Stimulated activated CD8-positive, alpha-beta memory T cell treated with anti-CD3 and anti-CD28 coated beads, Interleukin-7, amount 100 ng/mL, for 24 hours (primary cell): ENCODE measurements at regions not wholly inside any gene's neighbourhood (a gene's known extent, or its start where the extent isn't known, plus 50 kb on each side); places are given as distances from the start of the nearest gene placed in this dataset.

Experiments used
- DNase-seq: peaks from one replicate; pipeline ENCODE4 v3.0.0-alpha.2; 2020; ENCODE audit warnings: low read depth

DNA sequence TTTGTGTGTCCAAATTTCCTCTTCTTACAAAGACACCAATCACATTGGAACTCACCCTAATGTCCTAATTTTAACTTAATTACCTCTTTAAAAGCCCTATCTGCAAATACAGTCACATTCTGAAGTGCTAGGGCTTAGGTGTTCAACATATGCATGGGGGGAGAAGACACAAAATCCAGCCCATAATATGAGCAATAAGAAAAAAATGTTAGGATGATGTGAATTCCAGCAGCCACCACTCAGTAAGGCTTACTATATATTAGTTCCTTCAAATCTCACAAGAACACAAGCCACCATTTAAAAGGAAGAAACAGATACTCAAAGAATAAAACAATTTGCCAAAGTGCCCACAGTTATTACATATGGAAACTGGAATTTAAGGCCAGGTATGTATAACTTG lies 285.7 kb downstream of the EPHA4 start:
- DNase-seq: no peak

DNA sequence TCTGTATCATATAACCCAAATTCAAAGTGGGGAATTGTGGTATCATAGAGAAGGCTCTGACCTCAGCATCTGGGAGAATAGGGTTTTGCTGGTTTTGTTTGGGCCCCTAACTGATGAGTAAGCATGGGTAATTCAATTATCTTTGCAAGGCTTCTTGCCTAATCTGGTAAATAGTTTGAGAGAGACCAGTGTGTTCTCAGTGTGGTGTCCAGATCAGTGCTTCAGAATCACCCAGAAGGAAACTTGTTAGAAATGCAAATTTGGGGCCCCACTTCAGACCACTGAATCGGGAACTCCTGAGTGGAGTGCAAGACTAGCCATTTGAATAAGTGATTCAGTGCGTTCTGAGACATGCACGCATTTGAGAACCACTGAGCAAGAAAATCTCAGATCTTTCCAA lies 282.7 kb downstream of the EPHA4 start:
- no peak for DNase-seq

DNA sequence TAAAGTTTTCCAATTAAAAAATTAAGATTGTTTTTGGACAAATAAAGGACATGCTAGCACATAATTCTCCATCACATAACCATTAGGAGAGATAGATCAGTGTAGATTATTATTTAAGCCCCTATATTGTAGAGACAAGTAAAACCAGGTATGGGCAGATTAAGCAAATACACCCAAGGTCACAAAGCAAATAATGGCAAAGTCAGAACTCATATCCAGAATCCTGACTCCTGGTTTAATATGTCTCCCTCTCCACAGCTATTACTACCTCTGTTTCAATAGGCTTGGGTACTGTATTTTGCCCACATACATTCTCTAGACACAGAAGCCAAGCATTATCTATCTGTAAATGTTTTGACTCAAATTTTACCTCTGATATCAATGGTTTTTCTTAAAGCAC lies 282.3 kb downstream of the EPHA4 start:
- DNase-seq: no peak

DNA sequence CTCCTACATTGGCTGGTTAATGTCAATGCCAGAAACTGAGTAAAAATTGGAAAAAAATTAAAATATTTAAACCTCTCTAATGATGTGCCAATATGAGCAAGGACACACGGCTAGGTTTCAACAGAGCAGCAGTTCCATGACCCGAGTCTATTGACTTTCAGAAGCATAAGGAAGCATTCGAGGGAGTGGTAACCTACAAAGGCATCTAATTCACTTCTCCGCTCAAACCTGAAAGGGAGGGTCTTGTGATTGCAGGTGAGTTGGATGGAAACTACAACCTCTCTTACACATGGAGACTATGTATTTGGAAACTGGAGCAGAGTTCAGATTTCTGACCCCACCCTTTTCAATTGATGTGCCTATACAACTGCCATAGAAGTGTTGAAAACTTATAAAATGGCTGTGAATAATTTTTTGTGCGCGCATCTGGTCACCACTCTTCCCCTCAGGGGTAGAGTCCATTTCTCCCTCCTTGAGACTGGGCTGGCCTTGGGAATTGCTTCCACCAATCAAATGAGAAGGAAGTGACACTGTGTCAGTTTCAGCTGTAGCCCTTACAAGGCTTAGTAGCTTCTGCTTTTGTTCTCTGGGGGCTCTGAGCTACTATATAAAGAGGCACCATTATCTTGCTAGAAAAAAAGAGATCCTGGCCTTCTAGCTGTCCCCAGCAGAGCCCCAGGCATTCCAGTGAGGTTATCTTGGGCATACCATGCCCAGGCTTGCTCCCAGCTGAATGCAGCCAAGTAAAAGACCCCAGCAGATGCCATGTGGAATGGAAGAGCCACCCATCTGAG lies 278.0 kb downstream of the EPHA4 start:
- no peak for DNase-seq

DNA sequence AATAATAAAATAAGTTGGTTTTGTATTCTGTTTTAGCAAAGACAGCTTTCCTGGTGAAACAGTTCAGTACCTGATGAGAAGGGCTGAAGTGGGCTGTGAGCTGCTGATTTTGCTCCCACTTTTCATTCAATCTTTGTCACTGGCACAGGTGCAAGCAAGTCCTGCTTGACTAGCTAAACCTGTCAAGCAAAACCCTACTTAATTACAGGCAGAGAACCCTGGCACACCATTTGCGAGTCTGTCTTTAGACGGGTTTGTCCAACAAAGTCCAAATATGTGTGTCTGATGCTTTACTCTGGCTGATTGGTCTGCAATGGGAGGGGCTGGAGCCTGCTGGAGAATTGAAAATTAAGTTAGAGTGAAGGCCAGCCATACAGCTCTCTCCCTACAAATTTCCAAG lies 267.2 kb downstream of the EPHA4 start:
- no peak for DNase-seq

DNA sequence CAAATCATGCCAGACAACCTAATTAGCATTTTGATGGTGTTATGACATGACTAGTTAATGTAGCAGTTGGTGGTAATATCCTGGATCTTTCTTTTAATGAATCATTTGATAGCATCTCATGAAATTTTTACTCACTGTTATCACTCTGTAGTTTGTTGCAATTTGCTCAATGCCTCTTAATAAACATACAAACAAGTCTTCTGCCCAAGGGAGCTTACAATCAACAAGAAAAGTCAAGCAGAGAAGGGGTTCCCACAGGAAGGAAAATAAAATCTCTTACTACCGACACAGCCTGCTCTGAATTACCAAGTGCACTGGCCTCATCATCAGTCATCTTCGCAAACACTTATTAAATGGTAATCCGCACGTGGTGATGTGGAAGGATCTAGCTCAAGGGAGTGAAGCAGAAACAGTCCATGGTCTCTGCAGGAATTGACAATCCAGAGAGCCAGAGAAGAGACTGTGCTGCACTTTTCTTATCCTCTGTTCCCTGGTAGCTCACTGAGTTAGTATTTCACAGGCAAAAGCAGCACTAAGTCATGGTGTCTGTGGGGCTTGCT lies 263.5 kb downstream of the EPHA4 start:
- no peak for DNase-seq

DNA sequence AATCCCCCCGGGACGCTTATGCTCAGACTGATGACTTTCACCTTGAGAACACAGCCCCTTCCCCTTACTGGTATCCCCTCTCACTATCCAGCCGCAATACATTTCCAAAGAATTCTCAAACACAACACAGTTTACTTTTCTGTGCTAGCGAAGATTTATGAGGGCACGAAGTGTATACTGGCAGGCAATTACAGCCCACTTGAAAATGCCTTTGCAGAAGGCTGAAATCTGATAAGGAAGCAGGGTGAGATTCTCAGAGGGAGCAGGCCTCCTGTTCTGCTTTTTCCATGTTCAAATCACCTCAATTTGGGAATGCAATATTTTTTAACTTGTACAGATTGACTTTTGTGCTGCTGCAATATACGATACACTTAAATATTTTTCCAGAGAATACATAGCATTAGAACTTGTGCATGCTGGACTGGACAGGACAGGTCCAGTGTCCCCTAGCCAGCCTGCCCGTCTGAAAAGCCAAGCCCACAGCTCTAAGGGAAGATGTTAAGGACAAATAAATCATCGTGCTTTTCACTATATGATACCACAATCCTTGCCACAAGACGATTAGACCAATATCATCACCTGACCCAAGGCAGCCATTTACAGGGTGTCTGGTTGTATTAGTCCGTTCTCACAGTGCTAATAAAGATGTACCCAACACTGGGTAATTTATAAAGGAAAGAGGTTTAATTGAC lies 262.1 kb downstream of the EPHA4 start:
- DNase-seq: no peak

DNA sequence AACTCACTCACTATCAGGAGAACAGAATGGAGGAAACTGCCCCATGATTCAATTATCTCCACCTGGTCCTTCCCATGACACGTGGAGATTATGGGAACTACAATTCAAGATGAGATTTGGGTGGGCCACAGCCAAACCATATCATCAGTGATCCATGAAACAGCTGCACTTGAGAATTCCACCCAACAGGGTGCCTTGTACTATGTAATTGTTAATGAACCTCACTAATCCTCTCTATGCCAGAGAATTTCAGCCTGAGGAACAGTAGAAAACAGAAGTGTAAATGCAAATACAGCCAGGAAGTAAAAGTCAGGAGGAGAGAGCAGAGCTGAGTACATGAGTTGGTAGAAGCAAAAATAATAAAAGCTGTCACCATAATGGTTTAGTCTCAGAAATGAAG lies 261.4 kb downstream of the EPHA4 start:
- no peak for DNase-seq

DNA sequence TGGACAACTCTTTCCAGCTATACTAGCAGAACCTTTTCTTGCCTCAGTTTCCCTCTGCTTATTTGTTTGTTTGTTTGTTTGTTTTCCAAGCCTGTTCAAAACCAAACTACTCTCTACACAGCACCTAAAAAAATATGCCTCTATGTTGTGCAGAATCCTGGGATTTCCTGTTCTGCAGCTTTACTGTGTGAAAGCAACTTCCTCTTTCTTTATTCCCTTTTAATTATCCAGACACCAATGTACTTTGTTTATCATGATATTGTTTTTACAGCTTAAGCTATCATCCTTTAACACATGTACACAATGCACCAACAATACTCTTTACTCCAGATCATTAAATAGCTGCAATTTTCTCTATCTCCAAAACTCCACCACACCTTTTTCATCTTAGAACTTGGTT lies 259.5 kb downstream of the EPHA4 start:
- DNase-seq: no peak

DNA sequence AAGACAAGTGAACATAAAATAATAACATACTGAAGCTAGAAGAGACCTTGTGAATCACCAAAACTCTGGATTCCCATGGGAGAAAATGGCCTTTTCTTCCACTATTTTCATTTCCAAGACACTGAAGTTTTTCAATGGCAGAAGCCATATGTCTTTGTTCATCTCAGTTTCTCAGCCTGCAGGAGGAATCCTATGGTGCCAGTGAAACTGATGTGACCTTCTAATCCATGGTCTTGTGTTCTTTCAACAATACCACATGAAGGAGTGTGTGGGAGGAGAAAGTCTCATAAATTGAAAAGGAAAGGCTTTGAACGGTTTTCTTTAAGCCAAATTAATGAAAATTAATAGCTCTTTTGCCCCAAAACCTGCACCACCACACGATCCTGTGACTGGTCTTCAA lies 257.3 kb downstream of the EPHA4 start:
- no peak for DNase-seq

DNA sequence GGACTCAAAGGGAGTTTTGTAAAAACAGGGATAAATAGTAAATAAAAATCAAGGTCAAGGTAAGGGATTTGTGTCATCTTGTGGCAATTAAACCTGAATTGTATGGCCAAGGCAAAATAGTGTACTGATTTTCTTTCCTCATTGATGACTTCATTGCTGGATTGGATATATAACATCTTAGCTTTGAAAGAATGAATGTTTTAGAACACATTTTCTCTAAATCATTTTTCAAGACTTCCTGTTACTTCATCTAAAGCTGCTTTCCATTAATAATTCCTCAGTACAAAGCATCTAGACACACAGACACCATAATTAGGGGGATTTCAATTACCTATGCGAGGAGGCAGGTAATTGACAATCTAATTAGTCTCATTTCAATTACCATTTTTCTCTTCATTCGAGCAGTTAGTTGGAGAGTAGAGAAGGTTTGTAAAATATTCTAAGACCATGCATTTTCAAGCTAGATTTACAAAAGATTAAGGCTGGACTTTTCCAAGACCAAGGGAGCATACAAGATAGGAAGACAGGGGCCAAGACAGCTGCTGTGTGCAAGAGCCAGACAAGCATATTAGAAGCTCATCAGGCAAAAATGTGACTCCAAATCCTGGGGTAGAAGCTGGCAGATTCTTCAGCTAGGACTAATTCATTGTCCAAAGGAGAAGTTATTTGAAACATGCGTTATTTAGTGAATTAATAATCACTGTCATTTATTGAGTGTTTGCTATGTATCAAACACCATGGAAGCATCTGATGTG lies 253.6 kb downstream of the EPHA4 start:
- DNase-seq: no peak

DNA sequence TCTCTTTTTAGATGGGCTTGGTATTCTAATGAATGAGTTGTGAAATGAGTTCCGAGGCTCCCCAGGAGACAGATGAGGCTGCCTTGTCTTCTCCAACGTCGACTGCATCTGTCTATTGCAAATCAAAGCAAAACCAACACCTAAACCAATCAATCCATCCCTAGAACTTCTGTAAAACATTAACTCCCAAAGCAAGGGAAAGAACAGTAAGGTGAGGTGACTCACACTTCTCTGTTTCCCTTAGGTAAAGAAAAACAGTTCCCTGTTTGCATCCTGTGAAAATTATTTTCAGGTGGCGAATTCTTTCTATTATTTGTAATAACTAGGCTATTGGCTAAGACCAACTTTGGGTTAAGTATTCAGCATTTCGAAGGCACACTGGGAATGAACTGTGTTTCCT lies 249.4 kb downstream of the EPHA4 start:
- DNase-seq: no peak

DNA sequence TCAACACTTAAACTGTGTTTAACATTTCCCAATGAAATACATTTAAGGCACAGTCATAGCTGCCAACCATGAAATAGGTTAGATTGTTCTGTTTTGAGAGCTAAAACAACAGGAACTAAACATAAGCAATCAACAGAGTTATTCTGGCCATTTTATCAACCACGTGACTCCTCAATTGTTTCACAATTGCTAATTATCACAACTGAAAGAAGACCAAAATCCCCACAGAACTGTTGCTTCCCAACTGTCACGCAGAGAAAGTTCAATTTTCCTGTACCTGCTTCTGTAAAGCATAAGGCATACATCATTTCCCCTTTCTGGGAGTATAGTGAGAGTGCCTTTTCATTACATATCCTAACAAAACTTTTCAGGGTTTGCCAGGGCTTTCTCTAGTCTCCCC lies 248.6 kb downstream of the EPHA4 start:
- DNase-seq: no peak

DNA sequence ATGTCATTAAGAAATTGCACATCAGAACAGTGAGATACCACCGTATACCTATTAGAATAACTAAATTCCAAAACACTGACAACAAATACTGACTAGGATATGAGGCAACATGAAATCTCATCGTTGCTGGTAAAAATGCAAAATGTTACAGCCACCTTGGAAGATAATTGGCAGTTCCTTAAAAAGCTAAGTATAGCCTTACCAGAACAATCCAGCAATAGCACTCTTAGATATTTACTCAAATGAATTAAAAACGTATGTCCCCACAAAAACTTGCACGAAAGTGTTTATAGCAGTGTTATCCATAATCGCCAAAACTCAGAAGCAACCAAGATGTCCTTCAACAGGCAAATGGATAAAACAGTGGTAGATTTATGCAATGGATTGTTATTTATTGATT lies 241.7 kb downstream of the EPHA4 start:
- no peak for DNase-seq

DNA sequence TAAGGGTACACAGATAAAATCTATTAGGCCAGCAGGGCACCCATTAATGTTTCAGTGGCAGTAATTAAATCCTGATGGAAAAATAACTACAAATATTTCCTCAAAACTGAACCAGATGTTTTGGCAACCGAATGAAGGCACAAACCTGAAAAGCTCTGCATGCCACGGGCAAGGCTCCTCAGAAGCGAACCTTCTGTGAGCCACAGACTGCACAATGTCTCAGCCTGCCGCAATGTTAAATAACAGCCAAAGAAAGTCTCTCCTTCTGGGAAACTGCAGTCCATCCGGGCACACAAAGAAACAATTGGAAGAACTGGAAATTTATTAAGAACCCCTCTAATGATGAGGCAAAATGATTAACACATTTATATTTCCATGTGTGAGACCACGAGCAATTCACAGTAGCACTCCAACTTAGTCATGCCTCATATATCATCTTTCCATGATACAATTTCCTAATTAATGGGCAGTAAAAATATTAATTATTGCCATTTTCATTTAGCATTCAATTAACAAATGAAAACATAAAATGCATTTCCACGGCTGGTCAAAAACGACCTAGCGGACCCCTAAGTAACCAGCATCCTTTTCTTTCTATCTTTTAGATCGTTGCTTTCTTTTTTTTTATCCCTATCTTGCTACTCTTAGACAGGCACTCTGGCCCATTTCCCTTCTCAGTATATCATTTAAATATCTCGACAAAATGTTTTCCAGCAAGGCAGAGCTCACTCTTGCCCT lies 237.5 kb downstream of the EPHA4 start:
- no peak for DNase-seq

DNA sequence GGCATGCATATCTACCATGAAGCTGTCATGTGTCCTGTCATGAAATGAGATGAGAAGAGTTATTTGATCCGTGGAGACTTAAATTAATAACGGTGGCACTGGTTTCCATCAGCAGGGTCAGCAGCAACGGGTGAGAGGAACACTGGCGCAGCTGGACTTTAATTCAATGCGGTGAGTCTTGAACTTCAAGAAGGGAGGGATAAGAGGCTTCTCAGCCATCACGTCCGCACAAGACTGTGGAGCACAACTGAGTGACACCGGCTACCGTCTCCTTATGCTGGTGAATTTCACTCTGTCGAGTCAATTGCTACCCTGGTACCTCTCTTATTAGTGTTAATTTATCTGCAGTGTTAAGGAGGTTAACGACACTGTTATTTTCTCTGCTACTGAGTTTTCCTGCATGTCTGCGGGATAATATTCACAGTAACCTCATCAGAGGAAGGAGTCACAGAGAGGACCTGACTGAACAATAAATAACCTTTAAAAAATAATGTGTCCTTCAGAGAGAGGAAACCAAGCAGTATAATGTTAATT lies 236.8 kb downstream of the EPHA4 start:
- DNase-seq: no peak

DNA sequence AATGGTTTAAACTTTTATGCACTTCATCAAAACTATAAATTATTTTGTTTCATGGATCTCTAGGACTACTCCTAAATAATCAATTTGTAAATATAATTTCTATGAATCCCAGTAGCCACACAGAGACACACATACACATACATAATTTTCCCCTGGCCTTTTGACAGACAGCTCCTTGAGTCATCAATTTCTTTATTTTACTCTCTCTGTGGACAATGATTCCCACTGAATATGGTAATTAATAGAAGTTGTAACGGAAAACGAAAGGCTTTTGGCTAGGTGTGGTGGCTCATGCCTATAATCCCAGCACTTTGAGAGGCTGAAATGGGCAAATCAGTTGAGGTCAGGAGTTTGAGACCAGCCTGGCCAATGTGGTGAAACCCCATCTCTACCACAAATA lies 235.1 kb downstream of the EPHA4 start:
- DNase-seq: no peak

DNA sequence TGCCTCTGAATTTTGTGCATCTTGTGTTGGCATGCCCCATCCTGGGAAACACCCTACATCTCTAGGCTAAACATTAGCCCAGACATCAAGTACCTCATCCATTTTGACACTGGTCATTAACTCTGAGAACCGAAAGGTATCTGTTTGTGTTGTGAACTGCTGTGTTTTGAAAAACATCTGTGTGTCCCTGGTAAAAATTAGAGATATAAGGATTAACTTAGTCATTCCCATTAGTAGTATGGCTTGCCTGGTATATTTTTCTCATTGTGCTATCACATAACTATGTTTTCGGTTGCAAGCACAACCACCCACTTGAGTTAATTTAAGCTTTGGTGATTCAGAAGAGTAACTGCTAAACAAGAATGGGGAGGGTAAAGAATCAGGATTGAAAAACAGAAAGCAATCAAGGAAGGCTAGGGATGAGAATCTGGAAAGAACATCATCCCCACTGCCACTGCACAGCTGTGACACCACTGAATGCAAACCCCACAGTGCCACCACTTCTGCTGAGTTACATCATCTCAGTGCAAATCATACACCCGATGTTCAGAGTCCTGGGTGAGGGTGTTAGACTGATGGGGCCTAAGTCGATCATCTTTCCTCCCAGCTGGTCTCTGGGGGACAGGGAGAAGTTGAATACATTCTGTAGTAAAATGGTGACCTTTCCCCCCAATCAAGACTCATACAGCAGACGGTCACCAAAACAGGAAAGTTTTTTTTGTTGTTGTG lies 234.0 kb downstream of the EPHA4 start:
- DNase-seq: no peak

DNA sequence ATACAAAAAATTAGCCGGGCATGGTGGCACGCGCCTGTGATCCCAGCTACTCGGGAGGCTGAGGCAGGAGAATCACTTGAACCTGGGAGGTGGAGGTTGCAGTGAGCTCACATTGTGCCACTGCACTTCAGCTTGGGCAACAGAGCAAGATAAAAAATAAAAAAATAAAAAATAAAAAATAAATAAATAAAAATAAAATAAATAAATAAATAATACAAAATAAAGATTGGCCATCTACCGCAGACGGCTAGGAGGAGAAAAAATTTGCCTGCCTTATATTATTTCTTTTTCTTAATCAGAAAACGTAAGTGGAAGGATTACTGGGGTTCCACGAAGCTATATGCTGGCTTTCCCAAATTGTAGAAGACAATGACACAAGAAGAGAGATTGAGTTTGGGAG lies 229.7 kb downstream of the EPHA4 start:
- DNase-seq: no peak

DNA sequence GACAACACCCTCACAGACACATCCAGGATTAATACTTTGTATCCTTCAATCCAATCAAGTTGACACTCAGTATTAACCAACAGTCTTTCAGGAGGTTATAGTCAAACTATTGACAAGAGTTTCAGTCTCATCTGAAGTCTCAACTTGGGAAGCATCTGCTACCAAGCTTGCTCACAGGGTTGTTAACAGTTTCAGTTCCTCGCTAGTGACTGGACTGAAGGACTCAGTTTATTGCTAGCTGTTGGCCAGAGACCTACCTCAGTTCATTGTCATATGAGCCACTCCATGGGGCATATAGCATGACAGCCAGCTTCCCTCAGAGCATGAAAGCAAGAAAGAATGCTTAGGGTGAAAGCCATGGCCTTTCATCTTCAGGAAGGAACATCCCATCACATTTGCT lies 228.6 kb downstream of the EPHA4 start:
- no peak for DNase-seq

DNA sequence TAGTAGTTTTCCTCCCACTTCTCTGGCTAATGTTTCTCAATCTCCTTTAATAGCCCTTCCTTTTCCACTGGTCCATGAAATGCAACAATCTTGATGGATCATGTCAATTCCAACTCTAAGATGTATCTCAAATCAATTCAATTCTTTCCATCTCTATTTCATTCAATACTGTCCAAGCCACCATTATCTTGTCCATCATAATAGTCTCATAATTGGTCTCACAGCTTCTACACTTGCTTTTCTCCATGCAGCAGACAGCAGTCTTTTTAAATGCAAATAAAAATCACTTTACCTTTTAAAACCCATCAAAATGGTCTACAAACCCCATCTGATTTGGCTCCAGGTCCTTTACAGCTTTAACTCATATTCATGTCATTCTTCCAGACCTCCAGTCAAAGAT lies 226.6 kb downstream of the EPHA4 start:
- DNase-seq: no peak
